ENCODE measurements at regions not wholly inside any gene's neighbourhood (a gene's known extent, or its start where the extent isn't known, plus 50 kb on each side); places are given as distances from the start of the nearest gene placed in this dataset.
"Not testable (repeated sequence)": the region's sequence is repeated elsewhere in the genome, so short reads cannot be mapped to it uniquely, and the experiment has no call there.

DNA sequence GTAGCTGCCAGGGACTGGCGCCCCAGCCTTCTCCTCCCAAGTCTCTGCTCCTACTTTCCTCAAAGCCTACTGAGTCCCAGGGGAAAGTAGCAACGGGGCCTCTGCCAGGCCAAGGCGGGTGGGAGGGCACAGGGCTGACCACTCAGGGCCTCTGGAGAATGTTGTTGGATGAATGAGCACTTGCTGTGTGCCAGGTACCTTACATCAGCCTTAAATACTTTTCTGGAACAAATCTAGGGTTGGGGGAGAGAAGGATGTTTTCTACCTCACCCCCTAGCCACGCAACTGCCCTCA is 119.3 kb upstream of the ZBTB40 start:
- no peak for DNase-seq (ENCODE audit: low spot score)

DNA sequence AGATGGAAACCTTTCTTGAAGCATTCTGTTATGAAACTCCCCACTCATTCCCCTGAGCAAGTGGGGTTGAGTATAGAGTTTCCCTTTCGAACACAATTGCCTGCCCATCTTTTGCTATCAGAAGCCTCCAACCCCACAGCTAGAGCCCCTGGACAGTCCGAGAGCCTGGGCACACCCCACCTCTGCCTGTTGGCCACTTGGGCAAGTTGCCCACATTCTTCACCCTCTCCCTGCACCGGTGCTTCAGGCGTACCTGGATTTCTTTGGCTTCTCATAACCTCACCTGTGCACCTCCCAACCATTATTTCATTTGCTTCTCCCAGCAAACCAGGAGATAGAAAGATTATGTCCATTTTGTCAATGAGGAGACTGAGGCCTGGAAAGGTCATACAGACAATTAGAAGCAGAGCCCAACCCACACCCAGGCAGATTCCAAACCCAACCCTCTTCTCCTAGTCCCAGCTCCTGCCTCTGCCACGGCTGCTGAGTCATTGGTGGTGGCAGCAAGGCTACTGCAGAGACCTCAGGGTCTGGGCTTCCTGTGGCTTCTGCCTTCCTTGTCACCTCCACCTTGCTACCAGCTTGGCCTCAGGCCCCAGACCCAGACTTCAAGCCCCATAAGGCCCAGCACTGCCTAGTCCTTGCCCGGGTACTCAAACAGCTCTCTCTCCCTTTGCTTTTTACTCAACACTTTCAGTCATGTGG is 118.7 kb upstream of the ZBTB40 start:
- no peak for DNase-seq (ENCODE audit: low spot score)

GRCh38 chr1:22333516-22334121 is 118.0 kb upstream of the ZBTB40 start:
- DNase-seq (ENCODE audit: low spot score), result no peak

GRCh38 chr1:22334860-22335550 is 116.6 kb upstream of the ZBTB40 start:
- no peak for DNase-seq (ENCODE audit: low spot score)

GRCh38 chr1:22336274-22336673 is 115.4 kb upstream of the ZBTB40 start:
- not testable (repeated sequence) for DNase-seq (ENCODE audit: low spot score)

GRCh38 chr1:22336696-22337545 is 114.7 kb upstream of the ZBTB40 start:
- not testable (repeated sequence) for DNase-seq (ENCODE audit: low spot score)

DNA sequence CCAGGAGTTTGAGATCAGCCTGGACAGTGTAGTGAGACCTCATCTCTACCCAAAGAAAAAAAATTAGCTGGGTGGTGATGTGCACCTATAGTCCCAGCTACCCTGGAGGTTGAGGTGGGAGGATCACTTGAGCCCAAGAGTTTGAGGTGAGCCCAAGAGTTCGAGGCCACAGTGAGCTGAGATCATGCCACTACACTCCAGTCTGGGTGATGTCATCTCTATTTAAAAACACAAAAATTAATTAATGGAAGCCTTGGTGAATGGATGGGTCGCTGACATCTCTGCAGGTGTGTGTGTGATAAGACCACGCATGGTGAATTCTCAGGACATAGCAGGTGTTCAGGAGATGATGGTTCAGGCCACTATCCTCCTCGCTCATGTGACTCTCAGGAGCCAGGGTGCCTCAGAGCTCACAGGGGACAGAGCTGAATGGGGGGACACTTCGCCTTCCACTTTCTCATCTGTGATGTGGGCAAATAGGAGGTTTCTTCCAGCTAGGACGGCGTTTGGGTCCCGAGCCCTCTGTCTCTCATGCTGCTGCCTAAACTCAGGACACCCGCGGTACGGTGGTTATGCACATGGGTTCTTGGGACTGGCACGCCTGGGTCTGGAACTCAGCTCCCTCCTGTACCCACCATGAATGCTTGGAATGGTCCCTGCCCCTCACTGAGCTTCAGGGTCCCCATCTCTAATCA is 113.4 kb upstream of the ZBTB40 start:
- no peak for DNase-seq (ENCODE audit: low spot score)

DNA sequence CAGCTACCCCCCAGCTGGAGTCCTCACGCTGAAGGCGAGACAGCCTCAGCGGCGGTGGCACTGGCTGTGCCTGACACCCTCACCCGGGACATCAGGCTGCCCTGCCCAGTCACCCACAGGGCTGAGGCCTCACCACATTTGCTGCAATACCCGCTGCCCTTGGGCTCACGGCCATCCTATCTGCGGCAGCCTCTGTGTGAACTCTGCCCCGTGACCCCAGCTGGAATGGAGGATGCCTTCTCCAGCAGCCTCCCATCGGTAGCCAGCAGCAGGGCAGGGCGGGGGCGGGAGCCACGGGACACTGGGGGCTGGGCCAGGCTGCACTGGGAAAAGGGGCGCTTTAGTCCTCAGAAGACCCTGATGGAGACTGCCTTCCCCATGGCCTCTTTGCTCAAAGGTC is 112.4 kb upstream of the ZBTB40 start:
- DNase-seq (ENCODE audit: low spot score), result no peak

DNA sequence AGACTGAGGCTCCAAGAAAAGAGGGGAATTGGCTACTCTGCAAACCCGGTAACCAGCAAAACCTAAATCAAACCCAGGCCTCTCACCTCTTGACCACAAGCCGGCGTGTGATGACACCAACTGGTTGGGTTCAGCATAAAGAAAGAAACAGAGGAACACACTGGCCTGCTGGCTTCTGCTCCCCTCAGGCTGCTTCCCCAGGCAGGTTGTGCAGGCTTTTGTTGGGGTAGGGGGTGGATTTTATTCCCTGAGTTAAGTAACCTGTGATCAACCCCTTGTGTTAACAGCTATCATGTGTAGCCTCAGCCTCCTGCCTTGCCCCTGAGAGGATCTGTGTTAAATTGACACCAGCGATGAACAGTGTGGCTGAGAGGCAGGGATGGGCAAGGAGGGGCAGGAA is 111.6 kb upstream of the ZBTB40 start:
- DNase-seq (ENCODE audit: low spot score), result no peak

DNA sequence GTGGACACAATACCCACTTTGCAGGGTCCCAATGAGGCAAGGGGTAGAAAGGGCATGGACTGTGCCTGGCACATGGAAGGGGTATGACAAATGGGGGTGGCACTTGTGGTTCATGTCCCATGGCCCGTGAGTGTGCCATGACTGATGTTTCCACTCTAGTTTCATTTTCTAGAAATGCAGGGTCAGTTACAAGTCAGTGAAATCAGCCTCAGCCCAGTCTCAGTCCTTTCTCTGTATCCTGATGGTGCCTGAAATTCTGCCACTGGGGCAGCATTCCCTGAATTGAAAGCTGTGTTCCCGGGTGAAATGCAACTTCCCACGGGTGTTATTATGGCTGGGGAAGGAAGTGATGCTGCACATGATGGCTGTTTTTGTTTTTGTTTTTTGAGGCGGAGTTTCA is 110.8 kb upstream of the ZBTB40 start:
- no peak for DNase-seq (ENCODE audit: low spot score)

- DNase-seq (ENCODE audit: low spot score), result peak; percentile 81
Observed at GRCh38 chr1:22341791-22342605, 109.7 kb upstream of the ZBTB40 start.

- DNase-seq (ENCODE audit: low spot score), result no peak
Observed at GRCh38 chr1:22342734-22343191, 108.9 kb upstream of the ZBTB40 start.

DNA sequence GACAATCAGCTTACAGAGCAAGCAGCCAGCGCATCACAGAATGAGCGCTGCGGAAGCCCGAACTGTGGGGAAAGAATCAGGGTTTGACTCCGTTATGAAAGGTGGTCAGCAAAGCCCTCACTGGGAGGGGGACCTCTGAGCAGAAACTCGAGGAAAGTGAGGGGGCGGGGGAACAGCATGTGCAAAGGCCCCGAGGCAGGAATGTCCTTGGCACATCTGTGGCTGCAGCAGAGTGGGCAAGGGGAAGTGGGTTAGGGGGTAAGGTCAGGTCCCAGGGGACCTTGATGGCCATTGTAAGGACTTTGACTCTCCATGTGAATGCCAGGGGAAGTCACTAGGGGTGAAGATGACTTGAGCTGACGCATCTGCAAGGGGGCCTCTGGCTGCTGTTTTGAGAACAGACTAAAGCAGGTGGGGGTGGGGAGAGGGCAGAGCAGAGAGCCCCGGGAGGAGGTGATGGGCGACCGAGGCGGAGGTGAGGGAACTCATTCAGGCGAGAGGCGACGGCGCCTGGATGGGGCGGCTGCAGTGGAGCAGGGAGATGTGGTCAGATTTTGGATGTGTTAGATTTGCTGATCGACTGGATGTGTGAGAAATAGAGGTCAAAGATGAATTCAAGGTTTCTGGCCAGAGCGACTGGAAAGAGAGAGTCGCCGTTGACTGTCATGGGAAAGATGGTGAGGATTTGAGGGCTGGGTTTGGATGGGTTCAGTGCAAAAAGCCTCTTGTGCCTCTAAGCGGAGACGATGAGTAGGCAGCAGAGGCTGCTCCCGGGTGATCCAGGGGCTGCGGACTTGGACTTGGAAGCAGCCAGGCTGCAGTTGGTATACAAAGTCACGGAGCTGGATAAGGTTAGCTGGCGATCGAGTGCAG is 108.0 kb upstream of the ZBTB40 start:
- no peak for DNase-seq (ENCODE audit: low spot score)

- no peak for DNase-seq (ENCODE audit: low spot score)
Observed at GRCh38 chr1:22344329-22344630, 107.4 kb upstream of the ZBTB40 start.

DNA sequence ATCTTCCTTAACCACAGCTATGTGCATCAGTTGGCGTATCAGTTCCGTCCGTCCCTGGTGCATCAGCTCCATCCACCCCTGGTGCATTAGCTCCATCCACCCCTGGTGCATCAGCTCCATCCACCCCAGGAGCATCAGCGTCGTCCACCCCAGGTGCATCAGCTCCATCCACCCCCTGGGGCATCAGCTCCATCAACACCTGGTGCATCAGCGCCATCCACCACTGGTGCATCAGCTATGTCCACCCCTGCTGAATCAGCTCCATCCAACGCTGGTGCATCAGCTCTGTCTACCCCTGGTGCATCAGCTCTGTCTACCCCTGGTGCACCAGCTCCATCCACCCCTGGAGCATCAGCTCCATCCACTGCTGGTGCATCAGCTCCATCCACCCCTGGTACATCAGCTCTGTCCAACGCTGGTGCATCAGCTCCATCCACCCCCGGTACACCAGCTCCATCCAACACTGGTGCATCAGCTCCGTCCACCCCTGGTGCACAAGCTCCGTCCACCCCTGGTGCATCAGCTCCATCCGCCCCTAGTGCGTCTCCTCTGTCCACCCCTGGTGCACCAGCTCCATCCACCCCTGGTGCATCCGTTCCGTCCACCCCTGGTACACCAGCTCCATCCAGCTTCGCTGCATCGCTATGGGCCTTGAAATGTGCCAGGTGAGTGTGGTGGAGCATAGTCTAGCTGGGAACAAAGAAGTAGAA is 106.6 kb upstream of the ZBTB40 start:
- no peak for DNase-seq (ENCODE audit: low spot score)

DNA sequence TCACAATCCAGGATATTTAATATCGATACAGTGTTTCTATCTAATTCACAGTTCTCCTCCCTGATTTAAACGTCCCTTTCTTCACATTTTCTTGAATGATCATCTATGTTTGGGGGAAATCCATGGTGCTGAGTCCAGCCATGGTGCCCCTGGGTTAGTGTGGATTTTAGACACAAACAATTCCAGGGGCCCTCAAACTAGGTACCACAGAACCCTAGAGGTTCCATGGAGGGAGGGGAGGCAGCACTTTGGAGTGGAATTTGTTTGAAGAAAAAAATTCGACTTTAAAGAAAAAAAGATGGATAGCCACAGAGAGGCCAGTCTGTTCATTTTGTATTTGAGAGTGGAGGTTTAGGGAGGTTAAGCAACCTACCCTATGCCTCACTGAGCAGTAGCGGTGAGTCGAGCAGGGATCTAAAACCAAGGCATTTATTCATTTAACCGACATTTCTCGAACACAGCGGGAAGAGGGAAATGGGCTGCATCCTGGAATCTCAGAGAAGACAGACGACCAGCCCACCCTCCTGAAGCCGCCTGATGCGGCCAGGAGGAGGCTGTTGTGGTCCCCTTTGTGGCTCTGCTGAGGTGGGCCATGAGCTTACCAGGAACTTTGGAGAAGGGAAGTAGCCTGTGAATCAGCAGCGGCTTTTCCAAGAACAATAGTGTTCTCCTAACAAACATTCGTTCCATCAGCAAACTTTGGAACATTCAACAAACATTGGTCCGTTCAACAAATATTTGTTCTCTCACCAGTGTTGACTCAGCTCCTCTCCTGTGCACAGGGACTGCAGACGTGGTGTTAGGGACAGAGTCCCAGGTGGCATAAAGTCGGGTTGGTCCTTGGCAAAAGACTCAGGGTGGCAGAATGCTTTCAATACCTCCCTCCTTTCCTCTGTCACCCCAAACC is 103.5 kb upstream of the ZBTB40 start:
- DNase-seq (ENCODE audit: low spot score), result no peak

DNA sequence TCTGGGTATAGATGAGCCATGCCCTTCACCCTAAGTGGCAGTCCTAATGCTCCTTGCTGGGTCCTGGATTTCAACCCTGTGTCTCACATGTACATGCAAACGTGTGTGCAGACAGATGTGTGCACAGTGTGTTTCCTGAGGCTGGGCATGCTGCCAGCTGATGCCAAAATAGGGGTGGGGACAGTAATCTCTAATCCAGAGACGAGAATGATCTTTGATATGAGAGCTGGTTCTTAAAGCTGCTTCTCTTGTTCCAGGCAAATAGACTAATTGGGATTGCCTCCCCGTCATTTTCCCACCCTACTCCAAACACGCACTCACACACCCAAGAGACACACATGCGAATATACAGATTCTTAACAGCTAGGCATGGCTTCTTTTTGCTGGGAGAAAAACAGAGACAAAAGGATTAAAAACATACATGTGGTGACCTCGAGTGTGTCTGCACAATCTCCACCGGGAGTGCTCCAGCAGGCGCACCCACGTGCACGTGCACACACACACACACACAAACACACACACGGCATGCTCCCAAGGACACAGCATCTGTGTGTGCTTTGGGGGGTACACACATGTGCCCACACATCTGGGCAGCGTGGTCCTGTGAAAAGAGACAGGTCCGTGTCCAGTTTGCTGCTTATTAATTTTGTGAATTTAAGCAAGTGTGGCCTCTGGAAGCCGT is 102.1 kb upstream of the ZBTB40 start:
- DNase-seq (ENCODE audit: low spot score), result no peak

All from left forelimb (tissue), 1 donor.